ENCODE measurements at regions not wholly inside any gene's neighbourhood (a gene's known extent, or its start where the extent isn't known, plus 50 kb on each side); places are given as distances from the start of the nearest gene placed in this dataset.

GRCh38 chr18:29241199-29241598 is 1064.3 kb upstream of the CDH2 start (continued):
- TF ChIP-seq PATZ1 (CRISPR knock-in tag; IDR thresholded peaks at IDR 0.05; ENCODE audit: borderline replicate concordance) = no peak
- no peak for TF ChIP-seq PPARA (CRISPR knock-in tag; IDR thresholded peaks at IDR 0.05; ENCODE audit: borderline replicate concordance)
- no peak for TF ChIP-seq OSR1 (CRISPR knock-in tag; IDR thresholded peaks at IDR 0.05)
- TF ChIP-seq TSHZ2 (CRISPR knock-in tag; IDR thresholded peaks at IDR 0.05) = no peak
- no peak for TF ChIP-seq ZC3H10 (CRISPR knock-in tag; IDR thresholded peaks at IDR 0.05)
- no peak for TF ChIP-seq ARNTL (CRISPR knock-in tag; IDR thresholded peaks at IDR 0.05; ENCODE audit: borderline replicate concordance, low read depth)
- TF ChIP-seq ZNF70 (CRISPR knock-in tag; IDR thresholded peaks at IDR 0.05) = no peak

DNA sequence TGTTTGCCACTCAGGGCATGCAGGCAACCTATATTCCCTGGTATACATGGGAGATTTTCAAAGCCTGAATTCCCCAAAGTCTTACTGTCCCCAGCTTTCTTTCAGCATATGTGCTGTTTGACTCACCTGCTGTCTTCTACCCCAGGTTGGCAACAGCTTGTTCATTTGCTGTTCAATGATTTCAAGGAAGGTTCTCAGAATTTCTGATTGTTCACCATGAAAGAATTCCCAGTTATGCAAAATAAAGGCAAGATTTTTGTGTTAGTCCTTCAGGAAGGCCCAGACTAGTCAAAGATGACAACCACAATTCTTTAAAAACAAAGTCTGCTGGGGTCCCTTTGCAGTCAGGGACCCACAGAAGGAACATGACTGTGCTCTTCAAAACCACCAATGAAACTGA is 1057.8 kb upstream of the CDH2 start:
- no peak for TF ChIP-seq ZNF70 (CRISPR knock-in tag; IDR thresholded peaks at IDR 0.05)
- TF ChIP-seq ZFP3 (CRISPR knock-in tag; IDR thresholded peaks at IDR 0.05) = no peak
- TF ChIP-seq ZC3H10 (CRISPR knock-in tag; IDR thresholded peaks at IDR 0.05) = no peak
- no peak for TF ChIP-seq TSHZ2 (CRISPR knock-in tag; IDR thresholded peaks at IDR 0.05)
- no peak for TF ChIP-seq RARB (CRISPR knock-in tag; IDR thresholded peaks at IDR 0.05)
- TF ChIP-seq, protein P1, sequence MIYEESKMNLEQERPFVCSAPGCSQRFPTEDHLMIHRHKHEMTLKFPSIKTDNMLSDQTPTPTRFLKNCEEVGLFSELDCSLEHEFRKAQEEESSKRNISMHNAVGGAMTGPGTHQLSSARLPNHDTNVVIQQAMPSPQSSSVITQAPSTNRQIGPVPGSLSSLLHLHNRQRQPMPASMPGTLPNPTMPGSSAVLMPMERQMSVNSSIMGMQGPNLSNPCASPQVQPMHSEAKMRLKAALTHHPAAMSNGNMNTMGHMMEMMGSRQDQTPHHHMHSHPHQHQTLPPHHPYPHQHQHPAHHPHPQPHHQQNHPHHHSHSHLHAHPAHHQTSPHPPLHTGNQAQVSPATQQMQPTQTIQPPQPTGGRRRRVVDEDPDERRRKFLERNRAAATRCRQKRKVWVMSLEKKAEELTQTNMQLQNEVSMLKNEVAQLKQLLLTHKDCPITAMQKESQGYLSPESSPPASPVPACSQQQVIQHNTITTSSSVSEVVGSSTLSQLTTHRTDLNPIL (CRISPR knock-in tag; IDR thresholded peaks at IDR 0.05; ENCODE audit: low read depth) = no peak
- TF ChIP-seq BACH2 (CRISPR knock-in tag; IDR thresholded peaks at IDR 0.05; ENCODE audit: borderline replicate concordance) = no peak
- no peak for TF ChIP-seq ZFP30 (CRISPR knock-in tag; IDR thresholded peaks at IDR 0.05)
- no peak for TF ChIP-seq ZNF565 (CRISPR knock-in tag; conservative IDR thresholded peaks at IDR 0.05; ENCODE audit: low read depth)
- ATAC-seq = no peak

DNA sequence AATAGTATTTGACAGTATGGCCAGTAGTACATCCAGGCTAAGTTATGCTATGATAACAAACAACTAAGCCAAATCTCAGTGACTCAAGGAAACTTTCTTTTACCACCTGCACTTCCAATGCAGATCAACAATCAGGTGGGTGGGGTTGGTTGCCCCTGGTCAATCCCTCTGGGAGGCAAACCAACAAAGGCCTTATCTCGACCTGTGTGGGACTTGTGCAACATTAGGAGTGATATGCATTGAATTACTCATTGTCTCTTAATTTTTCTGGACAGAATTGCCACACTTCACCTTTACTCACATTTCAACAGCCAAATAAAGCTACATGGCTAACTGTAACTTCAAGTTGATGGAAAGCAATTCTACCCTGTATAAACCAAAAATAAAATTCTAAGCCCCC is 1049.3 kb upstream of the CDH2 start:
- ATAC-seq = no peak
- no peak for TF ChIP-seq TSHZ2 (CRISPR knock-in tag; IDR thresholded peaks at IDR 0.05)
- TF ChIP-seq BACH2 (CRISPR knock-in tag; IDR thresholded peaks at IDR 0.05; ENCODE audit: borderline replicate concordance) = no peak
- no peak for TF ChIP-seq CSDC2 (CRISPR knock-in tag; IDR thresholded peaks at IDR 0.05)

GRCh38 chr18:29225351-29225750 is 1048.4 kb upstream of the CDH2 start:
- no peak for ATAC-seq
- no peak for TF ChIP-seq OSR1 (CRISPR knock-in tag; IDR thresholded peaks at IDR 0.05)
- TF ChIP-seq TOX (CRISPR knock-in tag; IDR thresholded peaks at IDR 0.05; ENCODE audit: borderline replicate concordance) = no peak
- TF ChIP-seq, protein P1 (CRISPR knock-in tag; IDR thresholded peaks at IDR 0.05; ENCODE audit: low read depth) = no peak
- TF ChIP-seq ZNF70 (CRISPR knock-in tag; IDR thresholded peaks at IDR 0.05) = no peak
- TF ChIP-seq, protein P2, sequence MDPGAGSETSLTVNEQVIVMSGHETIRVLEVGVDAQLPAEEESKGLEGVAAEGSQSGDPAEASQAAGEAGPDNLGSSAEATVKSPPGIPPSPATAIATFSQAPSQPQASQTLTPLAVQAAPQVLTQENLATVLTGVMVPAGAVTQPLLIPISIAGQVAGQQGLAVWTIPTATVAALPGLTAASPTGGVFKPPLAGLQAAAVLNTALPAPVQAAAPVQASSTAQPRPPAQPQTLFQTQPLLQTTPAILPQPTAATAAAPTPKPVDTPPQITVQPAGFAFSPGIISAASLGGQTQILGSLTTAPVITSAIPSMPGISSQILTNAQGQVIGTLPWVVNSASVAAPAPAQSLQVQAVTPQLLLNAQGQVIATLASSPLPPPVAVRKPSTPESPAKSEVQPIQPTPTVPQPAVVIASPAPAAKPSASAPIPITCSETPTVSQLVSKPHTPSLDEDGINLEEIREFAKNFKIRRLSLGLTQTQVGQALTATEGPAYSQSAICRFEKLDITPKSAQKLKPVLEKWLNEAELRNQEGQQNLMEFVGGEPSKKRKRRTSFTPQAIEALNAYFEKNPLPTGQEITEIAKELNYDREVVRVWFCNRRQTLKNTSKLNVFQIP (CRISPR knock-in tag; IDR thresholded peaks at IDR 0.05; ENCODE audit: borderline replicate concordance, low read depth) = no peak
- no peak for TF ChIP-seq TCF4 (CRISPR knock-in tag; IDR thresholded peaks at IDR 0.05; ENCODE audit: borderline replicate concordance)
- TF ChIP-seq GLIS3 (CRISPR knock-in tag; IDR thresholded peaks at IDR 0.05) = no peak
- no peak for TF ChIP-seq ESRRG (CRISPR knock-in tag; IDR thresholded peaks at IDR 0.05)
- no peak for TF ChIP-seq PPARA (CRISPR knock-in tag; IDR thresholded peaks at IDR 0.05; ENCODE audit: borderline replicate concordance)
- TF ChIP-seq ZFP3 (CRISPR knock-in tag; IDR thresholded peaks at IDR 0.05) = no peak
- TF ChIP-seq ARNTL (CRISPR knock-in tag; IDR thresholded peaks at IDR 0.05; ENCODE audit: borderline replicate concordance, low read depth) = no peak
- TF ChIP-seq SNAI2 (CRISPR knock-in tag; IDR thresholded peaks at IDR 0.05) = no peak
- no peak for TF ChIP-seq ZC3H10 (CRISPR knock-in tag; IDR thresholded peaks at IDR 0.05)

Data from SK-N-SH treated with all-trans-retinoic acid at 6 μM for 48 hours (cell line).